Gastrocnemius medialis (tissue), 4 donors: ENCODE measurements at regions not wholly inside any gene's neighbourhood (a gene's known extent, or its start where the extent isn't known, plus 50 kb on each side); places are given as distances from the start of the nearest gene placed in this dataset.

Source experiments
- ATAC-seq, 2 donors: fragments of 150-250 bp; one replicate each; pipeline ENCODE4 v1.9.1; 2016
- DNase-seq, 2 donors: peaks; one replicate each; pipeline ENCODE4 v3.0.0-alpha.2; 2019
- H3K27ac ChIP-seq, 4 donors: fragments of 200-600 bp; sonication (generic); 1 replicate in 1 of 4; 2 replicates in 3 of 4; pipeline ENCODE4 v1.5.1; 2016 to 2018; ENCODE audit warnings: mild to moderate bottlenecking in 2 of 4, moderate library complexity in 1 of 4
- H3K27me3 ChIP-seq, 3 donors: fragments of 200-600 bp; sonication (generic) in 2 of 3; 1 replicate in 1 of 3; 2 replicates in 2 of 3; pipeline versions ENCODE4 v1.5.1 to v1.6.0; 2016 to 2019; ENCODE audit warnings: mild to moderate bottlenecking in 1 of 3, moderate library complexity in 1 of 3
- H3K36me3 ChIP-seq, 2 donors: fragments of 200-600 bp; sonication (generic) in 1 of 2; one replicate each; pipeline ENCODE4 v1.5.1; 2017 to 2018
- H3K4me1 ChIP-seq, 2 donors: fragments of 200-600 bp; sonication (generic) in 1 of 2; one replicate each; pipeline ENCODE4 v1.5.1; 2016 to 2017; ENCODE audit warnings: mild to moderate bottlenecking in 2 of 2
- H3K4me3 ChIP-seq, 4 donors: fragments of 200-600 bp; sonication (generic) in 3 of 4; 1 replicate in 1 of 4; 2 replicates in 3 of 4; pipeline ENCODE4 v1.5.1; 2016 to 2019; ENCODE audit warnings: mild to moderate bottlenecking in 2 of 4
- H3K9me3 ChIP-seq, 3 donors: fragments of 200-600 bp; sonication (generic) in 2 of 3; 1 replicate in 1 of 3; 2 replicates in 2 of 3; pipeline ENCODE4 v1.5.1; 2016 to 2019
- CTCF ChIP-seq, 5 experiments: fragments of 450-650 bp in 3 of 5; fragments of 200-600 bp in 2 of 5; sonication (generic) in 2 of 5; IDR thresholded peaks in 4 of 5; conservative IDR thresholded peaks in 1 of 5; 1 replicate in 4 of 5; 2 replicates in 1 of 5; pipeline ENCODE4 v1.5.1; 2016 to 2019; ENCODE audit warnings: antibody characterized with exemption in 5 of 5, mild to moderate bottlenecking in 3 of 5, moderate library complexity in 3 of 5
- POLR2A ChIP-seq, 2 donors: fragments of 450-650 bp; IDR thresholded peaks; one replicate each; pipeline ENCODE4 v1.6.1; 2017; ENCODE audit warnings: antibody characterized with exemption in 2 of 2, mild to moderate bottlenecking in 2 of 2, moderate library complexity in 2 of 2
- in situ Hi-C, 4 donors: fragments of 200-750 bp; cut with MboI; loops; one replicate each; pipeline versions ENCODE4 v1.15.0 to v1.8.0; 2017; ENCODE audit warnings: low sequenced_read_pairs in 4 of 4
- intact Hi-C: fragments of 100-400 bp; cut with DNase I; formaldehyde crosslinking; loops from one replicate; pipeline ENCODE4 v1.15.1; 2023; ENCODE audit warnings: low total_unique reads

GRCh38 chr1:60411591-60411990 lies 338.0 kb upstream of the C1orf87 start:
- ATAC-seq: no peak
- H3K9me3 ChIP-seq: no peaks in the 10 kb centered on the region
- intact Hi-C loops: no loop called here
- in situ Hi-C loops: no loop called here
- no peaks in the 10 kb centered on the region for H3K27me3 ChIP-seq
- no peak overlapping the region for H3K4me3 ChIP-seq
- H3K36me3 ChIP-seq: no peaks in the 10 kb centered on the region
- no peak overlapping the region for H3K27ac ChIP-seq
- no peaks in the 10 kb centered on the region for H3K4me1 ChIP-seq
- no peak for TF ChIP-seq POLR2A (IDR thresholded peaks at IDR 0.05)
- TF ChIP-seq CTCF (IDR thresholded peaks at IDR 0.05 in 4 of 5, conservative IDR thresholded peaks at IDR 0.05 in 1 of 5): no peak
- no peak for DNase-seq

GRCh38 chr1:60402816-60403215 lies 329.2 kb upstream of the C1orf87 start:
- no peak for ATAC-seq
- intact Hi-C loops (no loop called here), in situ Hi-C loops (no loop called here)

GRCh38 chr1:60402216-60402615 lies 328.6 kb upstream of the C1orf87 start:
- Histone ChIP-seq H3K9me3 (no peaks in the 10 kb centered on the region), H3K36me3 (no peaks in the 10 kb centered on the region), H3K27me3 (no peaks in the 10 kb centered on the region), H3K4me3 (no peak overlapping the region), H3K4me1 (no peaks in the 10 kb centered on the region), H3K27ac (no peak overlapping the region)
- TF ChIP-seq POLR2A (IDR thresholded peaks at IDR 0.05): no peak
- no peak for TF ChIP-seq CTCF (IDR thresholded peaks at IDR 0.05 in 4 of 5, conservative IDR thresholded peaks at IDR 0.05 in 1 of 5)
- intact Hi-C loops (no loop called here), in situ Hi-C loops (no loop called here)
- ATAC-seq (no peak), DNase-seq (no peak)

More at GRCh38 chr1:60402816-60403215, 329.2 kb upstream of the C1orf87 start:
- Histone ChIP-seq H3K36me3 (no peaks in the 10 kb centered on the region), H3K4me3 (no peak overlapping the region), H3K4me1 (no peaks in the 10 kb centered on the region), H3K27me3 (no peaks in the 10 kb centered on the region), H3K9me3 (no peaks in the 10 kb centered on the region), H3K27ac (no peak overlapping the region)
- no peak for TF ChIP-seq POLR2A (IDR thresholded peaks at IDR 0.05)
- no peak for TF ChIP-seq CTCF (IDR thresholded peaks at IDR 0.05 in 4 of 5, conservative IDR thresholded peaks at IDR 0.05 in 1 of 5)
- DNase-seq: no peak

GRCh38 chr1:60394436-60394835 lies 320.9 kb upstream of the C1orf87 start:
- DNase-seq (no peak), ATAC-seq (no peak)
- no peaks in the 10 kb centered on the region for H3K27me3 ChIP-seq
- H3K4me3 ChIP-seq: no peak overlapping the region
- H3K36me3 ChIP-seq: no peaks in the 10 kb centered on the region
- no peak overlapping the region for H3K27ac ChIP-seq
- no peaks in the 10 kb centered on the region for H3K4me1 ChIP-seq
- intact Hi-C loops (no loop called here), in situ Hi-C loops (no loop called here)
- no peak for TF ChIP-seq CTCF (IDR thresholded peaks at IDR 0.05 in 4 of 5, conservative IDR thresholded peaks at IDR 0.05 in 1 of 5)
- TF ChIP-seq POLR2A (IDR thresholded peaks at IDR 0.05): no peak
- H3K9me3 ChIP-seq: no peaks in the 10 kb centered on the region

GRCh38 chr1:60390593-60391282 lies 317.2 kb upstream of the C1orf87 start:
- Histone ChIP-seq H3K27ac (no peak overlapping the region), H3K4me3 (no peak overlapping the region), H3K9me3 (no peaks in the 10 kb centered on the region), H3K4me1 (no peaks in the 10 kb centered on the region), H3K36me3 (no peaks in the 10 kb centered on the region), H3K27me3 (no peaks in the 10 kb centered on the region)
- intact Hi-C loops: no loop called here
- DNase-seq (no peak), ATAC-seq (no peak)
- TF ChIP-seq CTCF (IDR thresholded peaks at IDR 0.05 in 4 of 5, conservative IDR thresholded peaks at IDR 0.05 in 1 of 5) (no peak), POLR2A (IDR thresholded peaks at IDR 0.05) (no peak)
- in situ Hi-C loops: no loop called here
